ENCODE measurements at regions not wholly inside any gene's neighbourhood (a gene's known extent, or its start where the extent isn't known, plus 50 kb on each side); places are given as distances from the start of the nearest gene placed in this dataset.

- TF ChIP-seq KDM1A (IDR thresholded peaks at IDR 0.05; ENCODE audit: borderline replicate concordance, low read length) (no peak), GABPA (IDR thresholded peaks at IDR 0.05; ENCODE audit: borderline replicate concordance, insufficient read depth, low read length) (no peak)
Observed at GRCh38 chr6:120214088-120214499, 864.5 kb upstream of the MAN1A1 start (continued).
